OCI-LY7 (cell line): ENCODE measurements at regions not wholly inside any gene's neighbourhood (a gene's known extent, or its start where the extent isn't known, plus 50 kb on each side); places are given as distances from the start of the nearest gene placed in this dataset.

Experiments
- BruUV-seq: library from RNA; stranded (reverse); fragments of 400-500 nt; replicated peaks from 2 replicates; lab custom pipeline; 2021; lab: Mats Ljungman, UMichigan
- CTCF ChIA-PET: fragments of 300-600 bp; sonication (Branson Sonifier 250); formaldehyde crosslinking; loops from one replicate; lab custom pipeline; 2022; ENCODE audit warnings: antibody characterized with exemption; ENCODE audit not compliant: unreplicated experiment; lab: Charles Lee
- POLR2A ChIA-PET: fragments of 300-600 bp; sonication (Branson Sonifier 250); formaldehyde crosslinking; loops from one replicate; lab custom pipeline; 2022; ENCODE audit warnings: antibody characterized with exemption; lab: Charles Lee
- DNase-seq: peaks from one replicate; pipeline ENCODE4 v3.0.0-alpha.2; 2015; ENCODE audit warnings: low spot score
- H2AFZ ChIP-seq: fragments of 200-600 bp; sonication (generic), shearing (Covaris generic); 2 replicates; pipeline ENCODE4 v1.6.1; 2014; ENCODE audit warnings: mild to moderate bottlenecking, antibody characterized with exemption, low read length, moderate library complexity
- H3K27ac ChIP-seq: fragments of 200-600 bp; sonication (generic); 2 replicates; pipeline ENCODE4 v1.5.1; 2014; ENCODE audit warnings: mixed run types, low read depth, mild to moderate bottlenecking, moderate library complexity, low read length, inconsistent platforms; ENCODE audit not compliant: poor library complexity, severe bottlenecking
- H3K36me3 ChIP-seq: fragments of 200-600 bp; sonication (generic); 2 replicates; pipeline ENCODE4 v1.6.1; 2014; ENCODE audit warnings: mild to moderate bottlenecking, antibody characterized with exemption, low read length, moderate library complexity, mixed read lengths; ENCODE audit not compliant: insufficient read depth
- H3K4me1 ChIP-seq: fragments of 200-600 bp; sonication (generic); 2 replicates; pipeline ENCODE4 v1.5.1; 2014; ENCODE audit warnings: mild to moderate bottlenecking, low read length; ENCODE audit not compliant: insufficient read depth, poor library complexity, severe bottlenecking
- H3K4me2 ChIP-seq: fragments of 200-600 bp; sonication (generic); 2 replicates; pipeline ENCODE4 v1.6.1; 2014; ENCODE audit warnings: mild to moderate bottlenecking, low read length
- H3K4me3 ChIP-seq: fragments of 200-600 bp; sonication (generic); 2 replicates; pipeline ENCODE4 v1.5.1; 2014; ENCODE audit warnings: mild to moderate bottlenecking, low read depth, low read length; ENCODE audit not compliant: poor library complexity, severe bottlenecking
- H3K79me2 ChIP-seq: fragments of 200-600 bp; sonication (generic); 2 replicates; pipeline ENCODE4 v1.6.1; 2016; ENCODE audit warnings: low read depth, mild to moderate bottlenecking, low read length, moderate library complexity, mixed read lengths; ENCODE audit not compliant: insufficient read depth
- H3K9me2 ChIP-seq: fragments of 200-600 bp; sonication (generic); 2 replicates; pipeline ENCODE4 v1.6.1; 2016; ENCODE audit warnings: mild to moderate bottlenecking, low read length, mixed read lengths; ENCODE audit not compliant: insufficient read depth
- H3K9me3 ChIP-seq: fragments of 200-600 bp; sonication (generic); 2 replicates; pipeline ENCODE4 v1.6.1; 2014; ENCODE audit warnings: mild to moderate bottlenecking, mixed run types, low read length, mixed read lengths
- H4K20me1 ChIP-seq: fragments of 200-600 bp; sonication (generic); 2 replicates; pipeline ENCODE4 v1.6.1; 2014; ENCODE audit warnings: mild to moderate bottlenecking, antibody characterized with exemption, low read length, moderate library complexity, mixed read lengths; ENCODE audit not compliant: insufficient read depth
- EZH2phosphoT487 ChIP-seq: fragments of 200-600 bp; sonication (generic); IDR thresholded peaks from 2 replicates; pipeline ENCODE4 v1.6.1; 2018; ENCODE audit warnings: low read depth, borderline replicate concordance, mild to moderate bottlenecking, mixed run types, antibody characterized with exemption, low read length, moderate library complexity, mixed read lengths
- intact Hi-C: fragments of 100-400 bp; cut with micrococcal nuclease; formaldehyde crosslinking; loops from one replicate; pipeline ENCODE4 v1.10.0; 2022; ENCODE audit not compliant: unreplicated experiment
- TF ChIP-seq, protein P1 (sequence below): fragments of 200-600 bp; sonication (generic); conservative IDR thresholded peaks from 2 replicates; pipeline ENCODE4 v1.5.1; 2014; ENCODE audit warnings: mild to moderate bottlenecking, antibody characterized with exemption, low read length, moderate library complexity, mixed read lengths

DNA sequence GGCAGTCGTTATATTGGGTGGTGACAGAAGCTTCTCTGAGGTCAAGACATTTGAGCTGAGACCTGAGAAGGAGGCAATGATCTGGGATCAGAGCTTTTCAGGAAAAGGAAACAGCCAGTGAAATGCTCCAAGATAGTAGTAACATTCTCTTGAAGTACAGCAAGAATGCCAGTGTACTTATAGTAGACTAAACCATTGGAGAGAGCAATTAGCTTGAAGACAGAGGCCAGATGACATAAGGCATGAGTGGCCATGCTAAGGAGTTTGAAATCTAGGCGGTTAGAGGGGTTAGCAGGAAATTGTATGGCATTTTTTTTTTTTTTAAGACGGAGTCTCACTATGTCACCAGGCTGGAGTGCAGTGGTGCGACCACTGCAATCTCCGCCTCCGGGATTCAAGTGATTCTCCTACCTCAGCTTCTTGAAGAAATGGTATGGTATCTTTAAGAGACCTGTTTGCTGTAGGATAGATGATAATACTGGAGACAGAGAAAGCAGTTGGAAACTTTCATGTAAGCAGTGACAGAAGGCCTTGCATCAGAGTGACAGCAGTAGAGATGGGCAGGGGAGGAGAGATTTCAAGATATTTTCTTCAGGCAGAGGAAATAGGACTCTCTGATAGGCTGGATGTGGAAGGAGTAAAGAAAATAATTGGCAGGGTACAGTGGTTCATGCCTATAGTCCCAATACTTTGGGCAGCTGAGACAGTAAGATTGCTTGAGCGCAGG lies 482.2 kb upstream of the PAPPA start:
- no peak overlapping the region for H3K4me3 ChIP-seq
- BruUV-seq, result no TSS peak
- TF ChIP-seq, protein P1, sequence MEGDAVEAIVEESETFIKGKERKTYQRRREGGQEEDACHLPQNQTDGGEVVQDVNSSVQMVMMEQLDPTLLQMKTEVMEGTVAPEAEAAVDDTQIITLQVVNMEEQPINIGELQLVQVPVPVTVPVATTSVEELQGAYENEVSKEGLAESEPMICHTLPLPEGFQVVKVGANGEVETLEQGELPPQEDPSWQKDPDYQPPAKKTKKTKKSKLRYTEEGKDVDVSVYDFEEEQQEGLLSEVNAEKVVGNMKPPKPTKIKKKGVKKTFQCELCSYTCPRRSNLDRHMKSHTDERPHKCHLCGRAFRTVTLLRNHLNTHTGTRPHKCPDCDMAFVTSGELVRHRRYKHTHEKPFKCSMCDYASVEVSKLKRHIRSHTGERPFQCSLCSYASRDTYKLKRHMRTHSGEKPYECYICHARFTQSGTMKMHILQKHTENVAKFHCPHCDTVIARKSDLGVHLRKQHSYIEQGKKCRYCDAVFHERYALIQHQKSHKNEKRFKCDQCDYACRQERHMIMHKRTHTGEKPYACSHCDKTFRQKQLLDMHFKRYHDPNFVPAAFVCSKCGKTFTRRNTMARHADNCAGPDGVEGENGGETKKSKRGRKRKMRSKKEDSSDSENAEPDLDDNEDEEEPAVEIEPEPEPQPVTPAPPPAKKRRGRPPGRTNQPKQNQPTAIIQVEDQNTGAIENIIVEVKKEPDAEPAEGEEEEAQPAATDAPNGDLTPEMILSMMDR, result no peak
- no peak for TF ChIP-seq EZH2phosphoT487
- no peak overlapping the region for H3K27ac ChIP-seq
- H3K9me2 ChIP-seq, result no peaks in the 10 kb centered on the region
- DNase-seq, result no peak
- no peak overlapping the region for H3K4me2 ChIP-seq
- ChIA-PET CTCF (no interaction called here), POLR2A (interaction anchor here (0.9 kb wide), 1 partner anchor 315 kb away, joined by 5 read pairs; no protein-coding TSS in a partner anchor)
- no peaks in the 10 kb centered on the region for H4K20me1 ChIP-seq
- intact Hi-C loops, result no loop called here
- no peaks in the 10 kb centered on the region for H3K36me3 ChIP-seq
- H2AFZ ChIP-seq, result no peak overlapping the region
- no peaks in the 10 kb centered on the region for H3K9me3 ChIP-seq
- H3K4me1 ChIP-seq, result no peaks in the 10 kb centered on the region
- no peaks in the 10 kb centered on the region for H3K79me2 ChIP-seq

DNA sequence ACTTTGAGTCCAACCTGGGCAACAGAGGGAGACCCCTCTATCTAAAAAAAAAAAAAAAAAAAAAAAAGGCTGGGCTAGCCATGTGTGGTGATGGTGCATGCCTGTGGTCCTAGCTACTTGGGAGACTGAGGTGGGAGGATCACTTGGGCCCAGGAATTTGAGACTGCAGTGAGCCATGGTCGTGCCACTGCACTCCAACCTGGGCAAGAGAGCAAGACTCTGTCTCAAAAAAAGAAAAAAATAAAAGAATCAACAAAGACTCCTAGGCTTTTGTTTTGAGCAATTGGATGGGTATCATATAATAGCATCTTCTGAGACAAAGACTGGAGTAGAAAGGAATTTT lies 481.7 kb upstream of the PAPPA start:
- no peak for TF ChIP-seq EZH2phosphoT487
- TF ChIP-seq, protein P1, result no peak
- BruUV-seq, result no TSS peak

DNA sequence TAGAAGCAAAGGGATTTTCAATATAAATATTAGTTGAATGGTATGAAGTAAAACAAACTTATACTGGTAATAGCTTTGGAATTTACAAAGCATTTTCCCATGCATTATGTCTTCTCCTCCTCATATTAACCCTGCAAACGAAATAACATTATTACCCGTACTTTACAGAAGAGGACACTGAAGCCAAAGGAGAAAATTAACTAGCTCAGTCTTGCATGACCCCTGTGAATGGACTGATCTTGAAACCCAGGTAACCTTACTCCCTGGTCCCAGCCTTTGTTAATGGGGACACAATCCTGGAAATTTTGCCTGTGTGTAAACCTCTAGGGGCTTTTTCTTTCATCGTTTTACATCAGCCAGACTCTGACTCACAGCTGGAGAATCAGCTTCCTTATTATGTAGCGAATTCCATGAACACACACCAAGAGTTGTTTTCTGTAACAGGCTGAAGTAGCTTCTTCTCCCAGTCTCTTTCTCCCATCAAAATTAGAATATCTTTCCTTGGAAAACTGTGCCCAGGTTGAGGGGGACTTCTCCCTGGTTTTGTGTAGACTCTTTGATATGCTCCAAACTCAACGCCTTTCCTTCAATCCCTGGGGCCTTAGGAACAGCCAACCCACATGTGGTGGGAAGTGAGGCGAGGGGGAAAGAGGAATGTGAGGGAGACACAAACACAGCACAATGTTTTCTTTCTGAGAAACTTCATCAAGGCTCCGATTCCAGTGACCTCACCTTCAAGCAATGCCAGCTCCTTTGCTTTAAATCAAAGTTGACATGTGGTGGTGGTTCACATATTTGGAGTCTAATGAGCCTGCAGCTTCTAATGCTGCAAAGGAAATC lies 480.9 kb upstream of the PAPPA start:
- Histone ChIP-seq H3K4me2 (no peak overlapping the region), H3K4me3 (no peak overlapping the region), H3K4me1 (no peaks in the 10 kb centered on the region), H4K20me1 (no peaks in the 10 kb centered on the region), H3K9me2 (no peaks in the 10 kb centered on the region), H3K79me2 (no peaks in the 10 kb centered on the region), H3K9me3 (no peaks in the 10 kb centered on the region), H3K36me3 (no peaks in the 10 kb centered on the region), H3K27ac (no peak overlapping the region), H2AFZ (no peak overlapping the region)
- DNase-seq, result no peak
- CTCF ChIA-PET, result no interaction called here
- POLR2A ChIA-PET, result no interaction called here
- no peak for TF ChIP-seq EZH2phosphoT487
- TF ChIP-seq, protein P1, result no peak
- no TSS peak for BruUV-seq
- intact Hi-C loops, result no loop called here

More for the DNA sequence above, 481.7 kb upstream of the PAPPA start:
- no peak overlapping the region for H3K4me2 ChIP-seq
- H3K4me1 ChIP-seq, result no peaks in the 10 kb centered on the region
- no peaks in the 10 kb centered on the region for H3K9me3 ChIP-seq
- DNase-seq, result no peak
- H3K36me3 ChIP-seq, result no peaks in the 10 kb centered on the region
- H3K9me2 ChIP-seq, result no peaks in the 10 kb centered on the region
- no peaks in the 10 kb centered on the region for H4K20me1 ChIP-seq
- POLR2A ChIA-PET, result interaction anchor here (0.9 kb wide), 1 partner anchor 316 kb away, joined by 5 read pairs; no protein-coding TSS in a partner anchor
- CTCF ChIA-PET, result no interaction called here
- H2AFZ ChIP-seq, result no peak overlapping the region
- no peaks in the 10 kb centered on the region for H3K79me2 ChIP-seq
- no peak overlapping the region for H3K27ac ChIP-seq
- no peak overlapping the region for H3K4me3 ChIP-seq
- intact Hi-C loops, result no loop called here
